ENCODE measurements at regions not wholly inside any gene's neighbourhood (a gene's known extent, or its start where the extent isn't known, plus 50 kb on each side); places are given as distances from the start of the nearest gene placed in this dataset.
"Not testable (repeated sequence)": the region's sequence is repeated elsewhere in the genome, so short reads cannot be mapped to it uniquely, and the experiment has no call there.

DNA sequence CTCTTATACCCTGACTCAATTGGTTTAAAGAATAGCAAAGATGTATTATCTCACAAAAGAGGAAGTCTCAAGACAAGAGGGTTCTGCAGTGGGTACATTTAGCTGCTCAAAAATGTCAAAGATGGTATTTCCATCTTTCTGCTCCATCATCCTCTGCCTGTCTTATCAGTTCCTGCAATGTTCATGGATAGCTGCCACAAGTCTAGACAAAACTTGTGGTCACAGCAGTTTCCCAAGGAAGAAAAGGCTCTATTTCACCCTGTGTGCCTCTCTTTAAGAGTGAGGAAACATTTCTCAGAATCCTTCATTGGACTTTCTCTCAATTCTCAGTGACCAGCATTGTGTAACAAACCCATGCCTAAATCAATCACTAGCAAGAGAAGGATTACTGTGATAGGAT is 634.2 kb upstream of the AUTS2 start:
- Mint-ChIP-seq H3K36me3 (ENCODE audit: insufficient read depth in 2 of 2) (no peaks in the 10 kb centered on the region), H3K27me3 (ENCODE audit: low read depth) (no peaks in the 10 kb centered on the region)

DNA sequence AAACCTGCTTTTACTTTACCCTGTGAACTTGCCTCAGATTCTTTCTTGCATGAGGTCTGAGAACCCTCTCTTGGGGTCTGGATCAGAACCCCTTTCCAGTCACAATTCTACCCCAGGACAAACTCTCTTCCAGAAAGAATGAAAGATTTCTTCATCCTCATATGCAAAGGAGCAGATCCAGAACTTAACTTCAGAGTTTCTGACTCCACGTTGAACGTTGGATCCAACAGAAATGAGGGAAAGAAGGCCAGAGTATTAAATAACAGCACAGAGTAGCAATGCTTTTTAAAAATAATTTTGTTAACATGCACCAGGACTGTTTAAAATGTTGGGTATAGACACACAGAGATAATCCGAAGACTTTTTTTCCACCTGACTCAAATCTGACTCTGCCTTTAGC is 632.9 kb upstream of the AUTS2 start:
- Mint-ChIP-seq H3K27ac (no peak overlapping the region), H3K9me3 (peaks cover 2 to 5% of the 10 kb centered on the region in 2 donors), H3K36me3 (ENCODE audit: insufficient read depth in 2 of 2) (no peaks in the 10 kb centered on the region), H3K4me1 (ENCODE audit: low read depth) (no peaks in the 10 kb centered on the region), H3K4me3 (no peak overlapping the region), H3K27me3 (ENCODE audit: low read depth) (no peaks in the 10 kb centered on the region)
- no peak for DNase-seq
- no peak for ATAC-seq (replicated peaks in 1 of 2)

More for the DNA sequence above, 634.2 kb upstream of the AUTS2 start:
- ATAC-seq (replicated peaks in 1 of 2), result no peak
- Mint-ChIP-seq H3K27ac (no peak overlapping the region), H3K4me3 (no peak overlapping the region), H3K9me3 (peaks cover 3 to 5% of the 10 kb centered on the region in 2 donors), H3K4me1 (ENCODE audit: low read depth) (no peaks in the 10 kb centered on the region)
- DNase-seq, result no peak

DNA sequence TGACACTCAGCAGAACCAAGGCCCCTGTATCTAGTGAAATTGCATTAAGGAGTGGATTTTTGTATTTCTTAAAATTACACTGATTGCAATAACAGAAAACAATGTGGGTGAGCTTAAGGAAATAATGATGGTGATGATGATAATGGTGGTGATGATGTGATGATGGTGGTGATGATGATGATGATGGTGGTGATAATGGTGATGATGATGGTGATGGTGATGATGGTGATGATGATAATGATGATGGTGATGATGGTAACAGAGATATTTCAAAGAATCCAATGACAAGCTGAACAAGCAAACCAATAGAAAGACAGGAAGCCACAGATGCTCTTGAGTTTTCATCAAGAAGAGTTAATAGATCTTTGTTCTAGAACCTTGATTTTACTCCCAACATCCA is 630.7 kb upstream of the AUTS2 start:
- ATAC-seq (replicated peaks in 1 of 2), result no peak
- DNase-seq, result no peak
- Mint-ChIP-seq H3K27ac (no peak overlapping the region), H3K9me3 (peaks cover 4 to 5% of the 10 kb centered on the region in 2 donors), H3K4me1 (ENCODE audit: low read depth) (no peaks in the 10 kb centered on the region), H3K36me3 (ENCODE audit: insufficient read depth in 2 of 2) (no peaks in the 10 kb centered on the region), H3K4me3 (no peak overlapping the region), H3K27me3 (ENCODE audit: low read depth) (no peaks in the 10 kb centered on the region)

DNA sequence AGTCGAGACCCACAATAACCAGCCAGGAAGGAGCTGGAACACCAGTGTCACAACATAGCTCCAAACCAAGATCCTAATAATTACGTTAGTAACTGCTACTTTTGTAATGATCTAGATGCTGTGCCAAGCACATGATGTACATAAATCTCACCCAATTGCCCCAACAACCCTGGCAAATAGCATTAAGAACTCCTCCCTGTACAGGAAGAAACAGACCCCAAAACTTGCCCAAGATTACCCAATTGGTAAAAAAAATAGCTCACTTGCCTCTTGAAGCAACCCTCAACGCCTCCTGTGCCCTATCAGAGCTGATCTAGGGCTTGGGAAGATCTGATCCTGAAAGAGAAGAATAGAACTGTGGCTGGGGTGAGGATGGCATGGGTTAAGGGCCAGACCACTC is 628.7 kb upstream of the AUTS2 start:
- ATAC-seq (replicated peaks in 1 of 2) (no peak), DNase-seq (no peak)
- peaks cover 5 to 6% of the 10 kb centered on the region in 2 donors for H3K9me3 Mint-ChIP-seq
- no peak overlapping the region for H3K27ac Mint-ChIP-seq
- H3K36me3 Mint-ChIP-seq (ENCODE audit: insufficient read depth in 2 of 2), result no peaks in the 10 kb centered on the region
- H3K27me3 Mint-ChIP-seq (ENCODE audit: low read depth), result no peaks in the 10 kb centered on the region
- no peaks in the 10 kb centered on the region for H3K4me1 Mint-ChIP-seq (ENCODE audit: low read depth)
- no peak overlapping the region for H3K4me3 Mint-ChIP-seq

DNA sequence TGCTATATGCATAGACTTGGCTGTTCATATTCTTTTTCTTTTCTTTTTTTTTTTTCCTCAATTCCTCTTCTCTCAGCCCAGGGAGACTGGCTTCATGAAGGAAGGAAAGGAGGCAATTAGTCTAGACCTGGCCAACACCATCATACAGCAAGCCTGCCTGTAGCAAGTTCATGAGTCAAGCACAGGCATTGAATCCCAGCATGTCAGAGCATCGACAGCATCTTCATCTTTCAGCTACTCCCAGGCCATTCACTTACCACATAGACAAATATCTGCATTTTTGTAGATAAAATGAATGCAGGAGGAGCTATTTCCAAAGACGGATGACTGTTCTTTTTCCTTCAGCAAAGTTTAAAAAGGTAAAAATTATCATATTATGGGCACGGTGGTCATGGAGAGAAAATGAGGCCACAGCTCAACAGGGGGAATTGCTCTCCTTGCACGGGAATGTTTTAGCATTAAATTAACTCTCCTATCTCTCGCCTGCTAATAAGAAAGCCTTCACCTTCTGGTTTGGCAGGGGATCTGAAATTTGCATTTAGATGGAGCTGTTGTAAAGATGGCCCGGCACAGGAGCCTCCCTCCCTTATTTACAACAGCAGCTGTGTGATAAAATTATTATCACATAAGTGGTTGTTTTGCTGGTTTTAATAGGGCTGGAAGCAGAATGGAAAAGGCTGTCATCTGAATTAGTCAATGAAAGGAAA is 626.5 kb upstream of the AUTS2 start:
- Mint-ChIP-seq H3K36me3 (ENCODE audit: insufficient read depth in 2 of 2) (no peaks in the 10 kb centered on the region), H3K27me3 (ENCODE audit: low read depth) (no peaks in the 10 kb centered on the region), H3K4me3 (no peak overlapping the region), H3K4me1 (ENCODE audit: low read depth) (no peaks in the 10 kb centered on the region), H3K9me3 (peaks cover 6 to 8% of the 10 kb centered on the region in 2 donors), H3K27ac (no peak overlapping the region)
- ATAC-seq (replicated peaks in 1 of 2) (no peak), DNase-seq (no peak)

DNA sequence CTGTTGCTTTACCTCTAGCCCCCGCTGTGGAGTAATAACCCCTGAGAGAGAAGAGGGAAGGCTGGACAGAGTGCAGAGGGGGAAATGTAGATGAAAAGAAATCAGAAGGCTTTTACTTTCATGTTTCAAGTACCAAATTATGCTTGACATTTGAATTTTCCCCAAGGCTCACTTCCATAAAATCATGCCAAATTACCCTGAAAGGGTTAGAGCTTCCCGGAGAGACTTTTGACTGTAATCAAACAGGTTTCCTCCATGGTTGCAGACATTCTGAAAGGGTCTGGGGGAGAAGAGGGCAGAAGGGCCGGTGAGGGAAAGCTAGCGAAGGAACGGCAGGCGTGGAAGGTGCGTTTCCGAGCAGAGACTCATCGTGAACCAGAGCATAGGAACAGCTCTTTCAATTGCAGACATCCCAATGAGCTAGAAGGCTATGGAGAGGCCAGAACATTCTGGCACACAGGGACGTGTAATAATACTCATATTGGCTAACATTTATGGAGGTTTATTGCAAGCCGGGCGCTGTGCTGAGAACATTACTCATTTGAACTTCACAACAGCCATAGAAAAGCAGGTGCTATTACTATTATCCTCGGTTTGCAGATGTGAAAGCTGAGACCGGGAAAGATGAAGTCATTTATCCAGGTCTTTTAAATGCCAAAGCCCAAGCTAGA is 620.8 kb upstream of the AUTS2 start:
- Mint-ChIP-seq H3K4me1 (ENCODE audit: low read depth) (no peaks in the 10 kb centered on the region), H3K9me3 (peaks cover 9 to 19% of the 10 kb centered on the region in 2 donors)
- no peak for DNase-seq

DNA sequence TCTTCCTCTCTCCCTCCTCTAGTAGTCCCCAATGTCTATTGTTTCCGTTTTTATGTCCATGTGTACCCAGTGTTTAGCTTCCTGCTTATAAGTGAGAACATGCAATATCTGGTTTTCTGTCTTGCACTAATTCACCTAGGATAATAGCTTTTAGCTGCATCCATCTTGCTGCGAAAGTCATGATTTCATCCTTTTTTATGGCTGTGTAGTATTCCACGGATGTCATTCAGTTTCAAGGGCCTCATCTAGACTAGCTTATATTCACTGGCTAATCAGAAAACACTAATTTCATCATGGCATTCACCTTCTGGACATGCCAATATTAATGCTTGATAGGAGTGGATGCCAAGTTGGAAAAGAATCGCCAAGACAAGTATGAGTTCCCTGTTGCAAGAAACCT is 619.6 kb upstream of the AUTS2 start:
- Mint-ChIP-seq H3K27me3 (ENCODE audit: low read depth) (no peaks in the 10 kb centered on the region), H3K9me3 (peaks cover 7 to 20% of the 10 kb centered on the region in 2 donors), H3K4me1 (ENCODE audit: low read depth) (no peaks in the 10 kb centered on the region), H3K27ac (no peak overlapping the region), H3K36me3 (ENCODE audit: insufficient read depth in 2 of 2) (peaks cover 0 to 2% of the 10 kb centered on the region in 2 donors), H3K4me3 (no peak overlapping the region)
- no peak for DNase-seq
- ATAC-seq (replicated peaks in 1 of 2), result no peak

More for the DNA sequence above, 620.8 kb upstream of the AUTS2 start:
- ATAC-seq (replicated peaks in 1 of 2), result no peak
- Mint-ChIP-seq H3K27me3 (ENCODE audit: low read depth) (no peaks in the 10 kb centered on the region), H3K27ac (no peak overlapping the region), H3K36me3 (ENCODE audit: insufficient read depth in 2 of 2) (peaks cover 0 to 2% of the 10 kb centered on the region in 2 donors), H3K4me3 (no peak overlapping the region)

DNA sequence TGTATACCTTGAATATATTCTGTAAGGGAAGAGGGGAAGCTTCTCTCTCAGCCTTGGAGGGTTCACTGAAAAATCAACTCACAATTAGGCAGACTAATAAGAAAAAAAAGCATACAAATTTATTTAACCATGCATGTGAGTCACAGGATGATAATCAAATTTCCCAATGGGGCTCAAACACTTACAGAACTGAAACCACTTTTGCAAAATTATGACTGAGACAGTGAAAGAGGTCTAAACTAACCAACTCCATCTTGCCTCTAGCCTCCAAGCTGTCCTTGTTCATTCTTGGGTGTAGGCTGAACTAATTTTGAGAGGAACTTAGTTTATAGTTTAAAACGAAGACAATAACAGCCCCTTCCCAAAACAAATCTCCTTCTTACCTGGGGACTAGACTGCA is 618.3 kb upstream of the AUTS2 start:
- H3K4me3 Mint-ChIP-seq, result no peak overlapping the region
- peaks cover 5 to 20% of the 10 kb centered on the region in 2 donors for H3K9me3 Mint-ChIP-seq
- no peaks in the 10 kb centered on the region for H3K4me1 Mint-ChIP-seq (ENCODE audit: low read depth)
- ATAC-seq (replicated peaks in 1 of 2) (no peak), DNase-seq (no peak)
- H3K27me3 Mint-ChIP-seq (ENCODE audit: low read depth), result no peaks in the 10 kb centered on the region
- no peak overlapping the region for H3K27ac Mint-ChIP-seq
- H3K36me3 Mint-ChIP-seq (ENCODE audit: insufficient read depth in 2 of 2), result peaks cover 0 to 2% of the 10 kb centered on the region in 2 donors

DNA sequence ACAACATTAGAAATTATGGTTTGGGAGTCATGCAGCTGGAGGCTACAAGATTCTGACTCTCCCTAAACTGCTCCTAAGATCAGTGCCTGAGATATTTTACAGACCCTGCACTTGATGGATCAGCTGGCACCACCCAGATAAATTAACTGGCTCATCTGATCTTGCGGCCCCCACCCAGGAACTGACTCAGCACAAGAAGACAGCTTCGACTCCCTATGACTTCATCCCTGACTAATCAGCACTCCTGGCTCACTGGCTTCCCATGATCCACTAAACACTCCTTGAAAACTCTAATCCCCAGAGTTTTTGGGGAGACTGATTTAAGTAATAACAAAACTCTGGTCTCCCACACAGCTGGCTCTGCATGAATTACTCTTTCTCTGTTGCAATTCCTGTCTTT is 617.8 kb upstream of the AUTS2 start:
- not testable (repeated sequence) for H3K27me3 Mint-ChIP-seq (ENCODE audit: low read depth); ATAC-seq (replicated peaks in 1 of 2); H3K36me3 Mint-ChIP-seq (ENCODE audit: insufficient read depth in 2 of 2); H3K4me3 Mint-ChIP-seq; H3K27ac Mint-ChIP-seq; H3K4me1 Mint-ChIP-seq (ENCODE audit: low read depth); DNase-seq
- peaks cover 5 to 20% of the 10 kb centered on the region in 2 donors for H3K9me3 Mint-ChIP-seq

DNA sequence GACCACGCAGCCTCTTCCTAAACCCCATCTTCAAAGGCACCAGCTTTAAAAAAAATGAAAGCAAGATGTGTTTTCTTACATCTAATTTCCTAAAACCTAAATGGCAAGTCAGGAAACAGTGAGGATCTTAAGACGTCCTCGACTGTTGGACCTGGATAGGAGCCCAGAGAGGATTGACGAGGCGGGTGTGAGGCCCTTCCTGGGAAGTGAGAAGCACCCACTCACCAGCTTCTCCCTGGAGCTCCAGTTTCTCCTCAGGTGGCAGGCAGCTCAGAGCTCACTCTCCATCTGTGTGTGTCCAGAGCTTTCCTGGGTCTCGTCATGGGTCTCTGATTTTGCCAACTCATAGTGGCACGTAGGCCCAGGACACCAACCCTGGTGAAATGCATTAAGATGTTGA is 614.0 kb upstream of the AUTS2 start:
- Mint-ChIP-seq H3K4me1 (ENCODE audit: low read depth) (no peaks in the 10 kb centered on the region), H3K36me3 (ENCODE audit: insufficient read depth in 2 of 2) (peaks cover 0 to 5% of the 10 kb centered on the region in 2 donors), H3K4me3 (no peak overlapping the region), H3K27ac (no peak overlapping the region), H3K27me3 (ENCODE audit: low read depth) (no peaks in the 10 kb centered on the region), H3K9me3 (peaks cover 5 to 18% of the 10 kb centered on the region in 2 donors)
- DNase-seq, result no peak
- no peak for ATAC-seq (replicated peaks in 1 of 2)

DNA sequence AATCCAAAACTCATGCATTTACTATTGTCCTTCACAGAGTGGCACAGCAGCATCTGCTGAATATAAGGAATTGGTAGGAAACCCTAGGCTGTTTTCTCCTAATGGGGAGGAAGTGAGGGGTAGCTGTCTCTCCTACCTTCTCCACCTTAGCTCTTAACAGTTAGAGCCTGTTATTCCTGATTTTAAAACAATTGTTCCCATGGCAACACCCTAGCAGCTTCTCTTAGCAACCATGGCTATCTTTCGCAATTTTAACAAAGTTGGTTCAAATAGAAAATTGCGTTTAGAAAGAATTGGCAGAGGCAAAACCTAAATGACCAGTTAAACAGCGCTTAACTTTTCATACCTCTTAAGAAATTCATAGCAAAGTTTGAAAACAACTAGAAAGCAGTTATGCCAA is 603.4 kb upstream of the AUTS2 start:
- DNase-seq (no peak), ATAC-seq (replicated peaks in 1 of 2) (no peak)
- Mint-ChIP-seq H3K4me1 (ENCODE audit: low read depth) (no peaks in the 10 kb centered on the region), H3K27me3 (ENCODE audit: low read depth) (no peaks in the 10 kb centered on the region), H3K27ac (no peak overlapping the region), H3K36me3 (ENCODE audit: insufficient read depth in 2 of 2) (peaks cover 0 to 4% of the 10 kb centered on the region in 2 donors), H3K4me3 (no peak overlapping the region), H3K9me3 (peaks cover 2 to 8% of the 10 kb centered on the region in 2 donors)

DNA sequence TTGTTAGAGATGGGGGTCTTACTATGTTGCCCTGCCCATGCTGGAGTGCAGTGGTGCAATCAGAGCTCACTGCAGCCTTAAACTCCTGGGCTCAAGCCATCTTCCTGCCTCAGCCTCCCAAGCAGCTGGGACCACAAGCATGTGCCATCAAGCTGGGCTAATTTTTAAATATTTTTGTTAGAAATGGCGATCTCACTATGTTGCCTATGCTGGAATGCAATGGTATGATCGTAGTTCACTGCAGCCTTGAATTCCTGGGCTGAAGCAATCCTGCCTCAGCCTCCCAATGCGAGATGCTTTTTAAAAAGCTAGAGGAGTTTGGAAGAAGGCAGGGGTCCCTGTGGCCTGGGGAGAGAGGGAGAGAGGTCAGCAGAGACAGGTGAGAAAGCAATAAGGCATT is 600.1 kb upstream of the AUTS2 start:
- no peak overlapping the region for H3K27ac Mint-ChIP-seq
- no peak for ATAC-seq (replicated peaks in 1 of 2)
- no peak overlapping the region for H3K4me3 Mint-ChIP-seq

DNA sequence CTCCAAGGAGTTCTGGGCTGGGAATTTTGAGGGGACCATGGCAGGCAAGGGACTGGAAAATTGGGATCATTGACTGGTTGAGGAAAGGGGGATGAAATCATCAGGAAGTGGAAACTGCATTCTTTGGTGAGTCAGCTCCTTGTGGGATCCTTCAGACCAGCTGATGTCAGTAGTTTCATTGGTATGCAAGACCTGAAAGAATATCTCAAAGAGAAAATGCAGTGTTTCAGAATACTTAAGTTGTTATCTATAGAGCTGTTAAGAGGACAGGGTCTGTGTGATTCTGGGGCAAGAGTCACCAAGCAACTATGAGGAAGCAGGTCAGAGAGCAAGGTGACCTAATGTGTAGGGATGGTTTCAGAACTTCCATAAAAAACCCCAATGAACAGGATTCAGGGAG is 595.9 kb upstream of the AUTS2 start:
- Mint-ChIP-seq H3K27ac (no peak overlapping the region), H3K4me1 (ENCODE audit: low read depth) (no peaks in the 10 kb centered on the region), H3K36me3 (ENCODE audit: insufficient read depth in 2 of 2) (peaks cover 2 to 15% of the 10 kb centered on the region in 2 donors), H3K4me3 (no peak overlapping the region), H3K27me3 (ENCODE audit: low read depth) (no peaks in the 10 kb centered on the region), H3K9me3 (peaks cover 17 to 24% of the 10 kb centered on the region in 2 donors)
- DNase-seq (no peak), ATAC-seq (replicated peaks in 1 of 2) (no peak)

More for the DNA sequence above, 600.1 kb upstream of the AUTS2 start:
- Mint-ChIP-seq H3K9me3 (peaks cover 12 to 20% of the 10 kb centered on the region in 2 donors), H3K36me3 (ENCODE audit: insufficient read depth in 2 of 2) (peaks cover 0 to 19% of the 10 kb centered on the region in 2 donors), H3K4me1 (ENCODE audit: low read depth) (no peaks in the 10 kb centered on the region), H3K27me3 (ENCODE audit: low read depth) (no peaks in the 10 kb centered on the region)
- DNase-seq, result no peak

All from activated T-cell treated with anti-CD3 and anti-CD28 coated beads, Interleukin-2, amount 50 U/mL, for 72 hours (primary cell).